Kidney (tissue), 13 donors: ENCODE measurements at regions not wholly inside any gene's neighbourhood (a gene's known extent, or its start where the extent isn't known, plus 50 kb on each side); places are given as distances from the start of the nearest gene placed in this dataset.

ENCODE experiments used
- DNase-seq, 5 donors: peaks; one replicate each; pipeline ENCODE4 v3.0.0-alpha.2; 2013 to 2020
- FAIRE-seq: peaks from 2 replicates; lab custom pipeline; 2012; peaks lifted over from hg19 to GRCh38; lab: Jason Lieb, UNC
- H3K27ac ChIP-seq, 2 donors: one replicate each; pipeline ENCODE4 v1.7.0; 2013; ENCODE audit warnings: low read depth in 2 of 2, low read length in 2 of 2, inconsistent platforms in 1 of 2
- H3K27me3 ChIP-seq: one replicate; pipeline ENCODE4 v1.7.1; 2013; ENCODE audit warnings: low read length, inconsistent platforms; ENCODE audit not compliant: control insufficient read depth, insufficient read depth
- H3K36me3 ChIP-seq, 3 donors: one replicate each; pipeline versions ENCODE4 v1.7.0 to v1.7.1; 2013; ENCODE audit warnings: low read length in 3 of 3, control low read depth in 1 of 3, inconsistent platforms in 1 of 3; ENCODE audit not compliant: insufficient read depth in 3 of 3, control insufficient read depth in 2 of 3
- H3K4me1 ChIP-seq, 3 donors: one replicate each; pipeline versions ENCODE4 v1.7.0 to v1.7.1; 2013; ENCODE audit warnings: low read length in 3 of 3, inconsistent platforms in 1 of 3, low read depth in 1 of 3; ENCODE audit not compliant: control insufficient read depth in 2 of 3, insufficient read depth in 2 of 3
- H3K4me3 ChIP-seq, 3 donors: one replicate each; pipeline versions ENCODE4 v1.7.0 to v1.8.1; 2013; ENCODE audit warnings: low read length in 3 of 3, control low read depth in 1 of 3, inconsistent platforms in 1 of 3
- H3K9ac ChIP-seq, 3 donors: one replicate each; pipeline versions ENCODE4 v1.7.0 to v1.7.1; 2013; ENCODE audit warnings: low read length in 3 of 3, control low read depth in 1 of 3, inconsistent platforms in 1 of 3
- H3K9me3 ChIP-seq, 3 donors: one replicate each; pipeline versions ENCODE4 v1.7.0 to v1.7.1; 2013; ENCODE audit warnings: low read length in 3 of 3, control low read depth in 1 of 3, inconsistent platforms in 1 of 3; ENCODE audit not compliant: control insufficient read depth in 2 of 3, insufficient read depth in 1 of 3
- CTCF ChIP-seq: IDR thresholded peaks from 3 replicates; pipeline ENCODE4 v1.5.1; 2012; ENCODE audit warnings: mild to moderate bottlenecking, moderate library complexity, borderline replicate concordance; ENCODE audit not compliant: insufficient read depth; ENCODE audit errors: extremely low read depth
- intact Hi-C: fragments of 100-400 bp; cut with DNase I; formaldehyde crosslinking; loops from one replicate; pipeline ENCODE4 v1.11.1; 2022
- donor health status: control.
- donor health status: control.
- donor health status: control.
- donor health status: control.
- donor health status: control.
- donor health status: DM: yes; HTN: yes; CAD: no.
- donor health status: Normal renal cell carcinoma (clear cell type).

- Histone ChIP-seq H3K9me3 (no peaks in the 10 kb centered on the region), H3K27me3 (no peaks in the 10 kb centered on the region), H3K27ac (no peak overlapping the region), H3K4me1 (no peaks in the 10 kb centered on the region), H3K4me3 (no peak overlapping the region), H3K36me3 (no peaks in the 10 kb centered on the region), H3K9ac (no peak overlapping the region)
- FAIRE-seq (no peak), DNase-seq (no peak)
- intact Hi-C loops = no loop called here
- no peak for TF ChIP-seq CTCF
These were observed 273.7 kb downstream of the BARHL2 start for GRCh38 chr1:90443354-90443753.

GRCh38 chr1:90435351-90435750 is 281.8 kb downstream of the BARHL2 start:
- no peak for TF ChIP-seq CTCF
- FAIRE-seq = no peak
- H3K27me3 ChIP-seq = no peaks in the 10 kb centered on the region
- intact Hi-C loops = no loop called here
- H3K36me3 ChIP-seq = no peaks in the 10 kb centered on the region
- no peak overlapping the region for H3K27ac ChIP-seq
- no peaks in the 10 kb centered on the region for H3K4me1 ChIP-seq
- H3K9ac ChIP-seq = no peak overlapping the region
- no peak overlapping the region for H3K4me3 ChIP-seq
- no peaks in the 10 kb centered on the region for H3K9me3 ChIP-seq
- no peak for DNase-seq

GRCh38 chr1:90434460-90434859 is 282.6 kb downstream of the BARHL2 start:
- TF ChIP-seq CTCF = no peak
- H3K27me3 ChIP-seq = no peaks in the 10 kb centered on the region
- FAIRE-seq (no peak), DNase-seq (peak in 1 of 5 donors; percentile 1)
- no peak overlapping the region for H3K4me3 ChIP-seq
- H3K9ac ChIP-seq = no peak overlapping the region
- H3K9me3 ChIP-seq = no peaks in the 10 kb centered on the region
- no peak overlapping the region for H3K27ac ChIP-seq
- H3K36me3 ChIP-seq = no peaks in the 10 kb centered on the region
- intact Hi-C loops = no loop called here
- H3K4me1 ChIP-seq = no peaks in the 10 kb centered on the region

GRCh38 chr1:90417126-90417525 is 300.0 kb downstream of the BARHL2 start:
- intact Hi-C loops = no loop called here
- Histone ChIP-seq H3K27ac (no peak overlapping the region), H3K4me1 (no peaks in the 10 kb centered on the region), H3K36me3 (no peaks in the 10 kb centered on the region), H3K4me3 (no peak overlapping the region), H3K9ac (no peak overlapping the region), H3K9me3 (peaks cover 0 to 14% (median 0%) of the 10 kb centered on the region in 3 donors), H3K27me3 (no peaks in the 10 kb centered on the region)
- FAIRE-seq (no peak), DNase-seq (no peak)
- no peak for TF ChIP-seq CTCF
